NCI-H146 (cell line): ENCODE measurements at regions not wholly inside any gene's neighbourhood (a gene's known extent, or its start where the extent isn't known, plus 50 kb on each side); places are given as distances from the start of the nearest gene placed in this dataset.

Source experiments
- DNase-seq: peaks from one replicate; lab custom pipeline; 2025; lab: John Stamatoyannopoulos, UW

- DNase-seq: no peak
These were observed 694.6 kb downstream of the TUSC7 start for GRCh38 chr3:117404141-117404540.

- peak; percentile 71 for DNase-seq
These were observed 695.2 kb downstream of the TUSC7 start for GRCh38 chr3:117404730-117405129.

- DNase-seq: no peak
These were observed 695.8 kb downstream of the TUSC7 start for GRCh38 chr3:117405359-117405758.

- peak; percentile 60 for DNase-seq
These were observed 697.7 kb downstream of the TUSC7 start for GRCh38 chr3:117407317-117407716.

- no peak for DNase-seq
These were observed 699.2 kb downstream of the TUSC7 start for GRCh38 chr3:117408811-117409210.

- DNase-seq: no peak
These were observed 699.7 kb downstream of the TUSC7 start for GRCh38 chr3:117409256-117409655.

GRCh38 chr3:117409701-117410459 lies 700.3 kb downstream of the TUSC7 start:
- no peak for DNase-seq

- no peak for DNase-seq
These were observed 702.4 kb downstream of the TUSC7 start for GRCh38 chr3:117411971-117412370.

GRCh38 chr3:117417411-117417810 lies 707.8 kb downstream of the TUSC7 start:
- DNase-seq: no peak

GRCh38 chr3:117427081-117427480 lies 717.5 kb downstream of the TUSC7 start:
- no peak for DNase-seq

- no peak for DNase-seq
These were observed 723.8 kb downstream of the TUSC7 start for GRCh38 chr3:117433427-117433826.

- DNase-seq: no peak
These were observed 725.3 kb downstream of the TUSC7 start for GRCh38 chr3:117434661-117435412.

GRCh38 chr3:117435506-117435905 lies 725.9 kb downstream of the TUSC7 start:
- no peak for DNase-seq

- peak; percentile 98 for DNase-seq
These were observed 730.2 kb downstream of the TUSC7 start for GRCh38 chr3:117439812-117440211.

GRCh38 chr3:117441851-117442250 lies 732.3 kb downstream of the TUSC7 start:
- peak; percentile 36 for DNase-seq

- no peak for DNase-seq
These were observed 733.0 kb downstream of the TUSC7 start for GRCh38 chr3:117442566-117442965.

GRCh38 chr3:117443014-117443413 lies 733.4 kb downstream of the TUSC7 start:
- DNase-seq: no peak

GRCh38 chr3:117444175-117444574 lies 734.6 kb downstream of the TUSC7 start:
- DNase-seq: peak; percentile 96

GRCh38 chr3:117447419-117447818 lies 737.8 kb downstream of the TUSC7 start:
- DNase-seq: no peak

- no peak for DNase-seq
These were observed 740.4 kb downstream of the TUSC7 start for GRCh38 chr3:117450026-117450425.

GRCh38 chr3:117454254-117454653 lies 744.7 kb downstream of the TUSC7 start:
- DNase-seq: peak; percentile 51

- no peak for DNase-seq
These were observed 745.3 kb downstream of the TUSC7 start for GRCh38 chr3:117454908-117455307.

- DNase-seq: no peak
These were observed 746.2 kb downstream of the TUSC7 start for GRCh38 chr3:117455782-117456181.
